GM12878 (cell line): ENCODE measurements at regions not wholly inside any gene's neighbourhood (a gene's known extent, or its start where the extent isn't known, plus 50 kb on each side); places are given as distances from the start of the nearest gene placed in this dataset.

Experiments used
- ATAC-seq: fragments of 200-7000 bp; cut with Tn5 transposase; 3 replicates; pipeline ENCODE4 v1.9.1; 2020; ENCODE audit warnings: mild to moderate bottlenecking, moderate library complexity
- BruUV-seq: library from RNA; stranded (reverse); fragments of 400-500 nt; replicated peaks from 2 replicates; lab custom pipeline; 2021; lab: Mats Ljungman, UMichigan
- CTCF ChIA-PET: fragments of 300-600 bp; sonication (Branson Sonifier 250); formaldehyde crosslinking; extraction: SDS; loops from one replicate; lab custom pipeline; 2021; ENCODE audit warnings: inconsistent platforms; lab: Yijun Ruan, JAX
- POLR2A ChIA-PET: fragments of 350-600 bp; formaldehyde crosslinking; extraction: SDS; loops from one replicate; lab custom pipeline; 2021; ENCODE audit warnings: inconsistent platforms; lab: Charles Lee
- RAD21 ChIA-PET: fragments of 300-600 bp; sonication (Branson Sonifier 250); formaldehyde crosslinking; loops from one replicate; lab custom pipeline; 2023; ENCODE audit warnings: antibody characterized with exemption; ENCODE audit not compliant: unreplicated experiment; lab: Charles Lee
- SMC1A ChIA-PET: fragments of 300-600 bp; sonication (Branson Sonifier 250); formaldehyde crosslinking; loops from one replicate; lab custom pipeline; 2023; ENCODE audit not compliant: unreplicated experiment, uncharacterized antibody; lab: Charles Lee
- DNase-seq: peaks from one replicate; pipeline ENCODE4 v3.0.0-alpha.2; 2011; ENCODE audit warnings: low read depth, low spot score
- FAIRE-seq: peaks from 3 replicates; lab custom pipeline; 2011; peaks lifted over from hg19 to GRCh38; lab: Jason Lieb, UNC
- H2AFZ ChIP-seq: 2 replicates; pipeline ENCODE4 v1.6.0; 2011; ENCODE audit warnings: low read depth, low read length, control low read depth; ENCODE audit not compliant: control insufficient read depth
- H3K27ac ChIP-seq: 2 replicates; pipeline ENCODE4 v1.5.1; 2011; ENCODE audit warnings: control low read depth; ENCODE audit not compliant: control insufficient read depth, insufficient read depth
- H3K27me3 ChIP-seq, 2 experiments: replicated peaks in 1 of 2; 2 replicates each; pipeline versions ENCODE4 v1.6.0 to v1.6.1; 2011; ENCODE audit warnings: low read length in 1 of 2; ENCODE audit not compliant: control insufficient read depth in 2 of 2, insufficient read depth in 2 of 2
- H3K36me3 ChIP-seq, 2 experiments: 2 replicates each; pipeline ENCODE4 v1.5.1; 2011; ENCODE audit warnings: low read length in 1 of 2; ENCODE audit not compliant: control insufficient read depth in 2 of 2, insufficient read depth in 2 of 2
- H3K4me1 ChIP-seq: 2 replicates; pipeline ENCODE4 v1.6.1; 2011; ENCODE audit warnings: mild to moderate bottlenecking, low read length, moderate library complexity, mixed read lengths; ENCODE audit not compliant: control insufficient read depth, insufficient read depth
- H3K4me2 ChIP-seq: 2 replicates; pipeline ENCODE4 v1.6.0; 2011; ENCODE audit warnings: control low read depth; ENCODE audit not compliant: control insufficient read depth, insufficient read depth
- H3K4me3 ChIP-seq: fragments of 200-600 bp; sonication (generic); 2 replicates; pipeline ENCODE4 v1.5.1; 2016
- H3K79me2 ChIP-seq: 2 replicates; pipeline ENCODE4 v1.6.0; 2011; ENCODE audit warnings: low read length; ENCODE audit not compliant: control insufficient read depth, insufficient read depth
- H3K9ac ChIP-seq: 2 replicates; pipeline ENCODE4 v1.8.0; 2011; ENCODE audit warnings: low read length, control low read depth, mixed read lengths; ENCODE audit not compliant: control insufficient read depth, insufficient read depth
- H3K9me3 ChIP-seq: replicated peaks from 3 replicates; pipeline ENCODE4 v1.5.1; 2011; ENCODE audit warnings: mild to moderate bottlenecking, low read length; ENCODE audit not compliant: control insufficient read depth, insufficient read depth
- H4K20me1 ChIP-seq: 2 replicates; pipeline ENCODE4 v1.6.0; 2011; ENCODE audit not compliant: control insufficient read depth, insufficient read depth
- ATF3 ChIP-seq: IDR thresholded peaks from 2 replicates; pipeline ENCODE4 v1.6.1; 2011; ENCODE audit warnings: low read depth, mild to moderate bottlenecking, low read length, moderate library complexity, borderline replicate concordance; ENCODE audit errors: extremely low read depth
- E2F8 ChIP-seq: fragments of 450-650 bp; IDR thresholded peaks from 2 replicates; pipeline ENCODE4 v1.6.1; 2018; ENCODE audit warnings: mild to moderate bottlenecking, low read depth, moderate library complexity; ENCODE audit not compliant: partially characterized antibody
- EGR1 ChIP-seq, 2 experiments: IDR thresholded peaks; 1 replicate in 1 of 2; 2 replicates in 1 of 2; pipeline ENCODE4 v1.6.1; 2011 to 2012; ENCODE audit warnings: low read depth in 2 of 2, low read length in 2 of 2, borderline replicate concordance in 1 of 2, mild to moderate bottlenecking in 1 of 2, moderate library complexity in 1 of 2
- HDGF ChIP-seq: fragments of 450-650 bp; IDR thresholded peaks from 2 replicates; pipeline ENCODE4 v1.6.1; 2016; ENCODE audit warnings: antibody characterized with exemption
- NR2F1 ChIP-seq: fragments of 450-650 bp; conservative IDR thresholded peaks from 2 replicates; pipeline ENCODE4 v1.6.1; 2017; ENCODE audit warnings: mild to moderate bottlenecking
- TAF1 ChIP-seq: IDR thresholded peaks from 2 replicates; pipeline ENCODE4 v1.6.1; 2011; ENCODE audit warnings: mild to moderate bottlenecking, low read depth, low read length, borderline replicate concordance
- TARDBP ChIP-seq: IDR thresholded peaks from 2 replicates; pipeline ENCODE4 v1.6.1; 2016; ENCODE audit warnings: borderline replicate concordance
- ZBTB40 ChIP-seq: fragments of 450-650 bp; IDR thresholded peaks from 2 replicates; pipeline ENCODE4 v1.6.1; 2016; ENCODE audit warnings: mild to moderate bottlenecking, moderate library complexity, borderline replicate concordance
- WGBS: methylation state at CpG from one replicate; pipeline ENCODE4 v1.1.6; 2016; ENCODE audit warnings: low lambda C conversion rate; ENCODE audit not compliant: insufficient replicate concordance, insufficient coverage; ENCODE audit errors: missing lambda C conversion rate; 5-methylcytosine and 5-hydroxymethylcytosine counted together
- in situ Hi-C: fragments of 300-500 bp; cut with MboI; formaldehyde crosslinking; loops from 9 replicates; pipeline ENCODE4 v1.14.3; 2018; ENCODE audit warnings: mixed read lengths
- intact Hi-C: fragments of 100-400 bp; cut with micrococcal nuclease; formaldehyde crosslinking; loops from one replicate; pipeline ENCODE4 v1.14.2; 2022; ENCODE audit not compliant: unreplicated experiment

DNA sequence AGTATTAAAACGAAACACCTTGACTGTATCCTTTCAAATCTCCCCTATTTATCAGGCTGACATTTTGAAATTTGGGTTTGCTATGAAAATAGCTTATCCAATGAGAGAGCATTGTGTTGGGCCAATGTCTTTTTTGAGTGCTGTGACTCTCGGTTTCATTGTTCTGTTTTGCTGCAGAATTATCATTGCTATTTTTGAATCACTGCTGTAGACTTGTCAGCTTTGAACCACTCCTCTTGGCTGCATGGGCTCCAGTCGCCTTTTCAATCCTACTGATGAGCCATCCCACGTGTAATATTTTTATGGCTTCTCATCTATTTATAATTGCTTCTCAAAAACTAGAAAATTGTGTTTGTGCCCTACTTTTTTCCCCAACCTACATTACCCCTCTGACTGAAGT lies 322.8 kb downstream of the LNPK start (continued):
- TF ChIP-seq NR2F1, result no peak

GRCh38 chr2:175677880-175678279 lies 324.2 kb downstream of the LNPK start:
- no peaks in the 10 kb centered on the region for H3K4me1 ChIP-seq
- intact Hi-C loops, result no loop called here
- TF ChIP-seq ZBTB40, result no peak
- no peak for TF ChIP-seq TARDBP
- no peak for TF ChIP-seq EGR1 (IDR thresholded peaks at IDR 0.05; ENCODE audit: borderline replicate concordance in 1 of 2, low read depth in 2 of 2, low read length in 2 of 2)
- TF ChIP-seq HDGF, result no peak
- no peak for TF ChIP-seq TAF1
- TF ChIP-seq E2F8, result no peak
- TF ChIP-seq ATF3, result no peak
- no peak overlapping the region for H3K4me3 ChIP-seq
- no peaks in the 10 kb centered on the region for H3K27me3 ChIP-seq
- H3K27ac ChIP-seq, result no peak overlapping the region
- H4K20me1 ChIP-seq, result no peaks in the 10 kb centered on the region
- ATAC-seq, result no peak
- no peak overlapping the region for H3K4me2 ChIP-seq
- no peaks in the 10 kb centered on the region for H3K9me3 ChIP-seq
- no TSS peak for BruUV-seq
- no peak for FAIRE-seq
- no peak overlapping the region for H3K9ac ChIP-seq
- no peaks in the 10 kb centered on the region for H3K79me2 ChIP-seq
- no peaks in the 10 kb centered on the region for H3K36me3 ChIP-seq
- no peak for DNase-seq
- no peak overlapping the region for H2AFZ ChIP-seq
- WGBS, result 0% methylated on average over 2 of the region's 2 CpGs
- ChIA-PET POLR2A (no interaction called here), SMC1A (no interaction called here), CTCF (interaction anchor here (1.0 kb wide), 1 partner anchor 10 kb away, joined by 3 read pairs; no protein-coding TSS in a partner anchor), RAD21 (no interaction called here)
- in situ Hi-C loops, result no loop called here
